ENCODE measurements at regions not wholly inside any gene's neighbourhood (a gene's known extent, or its start where the extent isn't known, plus 50 kb on each side); places are given as distances from the start of the nearest gene placed in this dataset.

DNA sequence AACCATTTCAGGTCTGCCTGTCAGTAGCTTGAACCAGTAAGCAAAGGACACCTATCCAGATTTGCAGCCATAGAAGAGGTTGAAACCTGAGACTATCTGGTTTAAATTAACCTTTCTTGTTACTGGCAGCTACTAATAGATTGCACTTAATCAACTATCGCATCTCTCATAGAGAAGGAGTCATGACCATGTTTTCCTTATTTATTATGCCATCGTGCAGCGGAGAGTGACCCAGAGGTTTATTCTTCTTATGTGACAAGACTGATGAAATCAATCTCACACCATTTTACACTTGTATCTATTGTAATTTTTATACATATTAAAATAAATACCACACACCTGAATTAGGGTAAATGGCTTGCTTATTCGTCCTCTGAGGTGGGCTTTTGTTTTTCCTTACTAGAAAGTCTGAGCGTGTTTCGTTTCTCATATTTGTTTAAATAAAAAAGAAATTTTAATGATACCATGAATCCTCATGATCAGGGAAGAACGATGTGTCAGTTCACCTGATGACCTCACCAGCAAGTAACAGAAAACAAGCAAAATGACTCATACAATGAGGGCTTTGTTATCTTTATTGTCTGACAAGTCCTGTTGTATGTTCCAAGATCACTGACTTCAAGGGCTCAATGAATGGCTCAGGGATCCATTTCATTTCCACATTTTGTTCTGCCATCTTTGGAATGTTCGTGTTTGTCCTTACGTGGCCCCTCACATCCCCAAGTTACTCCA, 379.5 kb upstream of the DPH6 start:
- H3K79me2 ChIP-seq (ENCODE audit: insufficient read depth, low read length), result no peaks in the 10 kb centered on the region
- H3K9ac ChIP-seq (ENCODE audit: insufficient read depth, low read depth, low read length), result no peak overlapping the region
- H3K36me3 ChIP-seq (replicated peaks in 1 of 2; ENCODE audit: control insufficient read depth in 1 of 2, insufficient read depth in 2 of 2, low read length in 2 of 2), result no peaks in the 10 kb centered on the region
- no peaks in the 10 kb centered on the region for H3K9me3 ChIP-seq (ENCODE audit: low read length)
- ATAC-seq, result no peak
- H3K4me2 ChIP-seq (ENCODE audit: low read depth, low read length), result no peak overlapping the region
- H3K27ac ChIP-seq (ENCODE audit: extremely low read length, insufficient read depth, low read length), result no peak overlapping the region
- H3K4me1 ChIP-seq (ENCODE audit: insufficient read depth, low read length), result no peaks in the 10 kb centered on the region
- WGBS (ENCODE audit: low lambda C conversion rate), result 29% methylated on average over 9 of the region's 9 CpGs
- in situ Hi-C loops (cut with HindIII; ENCODE audit: extremely low pct_ligation_motif_present, low pct_unique_long_range_greater_than_20kb), result no loop called here
- no peak overlapping the region for H2AFZ ChIP-seq (ENCODE audit: low read length)
- H4K20me1 ChIP-seq (ENCODE audit: insufficient read depth, low read length), result no peaks in the 10 kb centered on the region
- no peak overlapping the region for H3K4me3 ChIP-seq (replicated peaks in 1 of 3; ENCODE audit: insufficient read depth in 1 of 3, low read depth in 2 of 3, low read length in 3 of 3)
- POLR2A ChIA-PET, result no interaction called here
- TF ChIP-seq YY1 (IDR thresholded peaks at IDR 0.05; ENCODE audit: insufficient read depth, insufficient replicate concordance, low read depth, low read length) (no peak), ZNF788 (CRISPR knock-in tag; IDR thresholded peaks at IDR 0.05; ENCODE audit: borderline replicate concordance) (no peak), ZNF3 (CRISPR knock-in tag; IDR thresholded peaks at IDR 0.05) (no peak), ZNF569 (CRISPR knock-in tag; IDR thresholded peaks at IDR 0.05; ENCODE audit: borderline replicate concordance) (no peak), CENPX (CRISPR knock-in tag; IDR thresholded peaks at IDR 0.05) (no peak), WIZ (CRISPR knock-in tag; IDR thresholded peaks at IDR 0.05) (no peak), ZNF17 (CRISPR knock-in tag; IDR thresholded peaks at IDR 0.05) (no peak), ZNF761 (CRISPR knock-in tag; conservative IDR thresholded peaks at IDR 0.05) (no peak), TCF7 (IDR thresholded peaks at IDR 0.05; ENCODE audit: low read depth) (no peak), ZNF331 (CRISPR knock-in tag; IDR thresholded peaks at IDR 0.05) (no peak), ZNF614 (CRISPR knock-in tag; IDR thresholded peaks at IDR 0.05; ENCODE audit: borderline replicate concordance) (no peak), ZKSCAN8 (CRISPR knock-in tag; IDR thresholded peaks at IDR 0.05; ENCODE audit: borderline replicate concordance) (no peak), ZNF224 (CRISPR knock-in tag; IDR thresholded peaks at IDR 0.05) (no peak), ZNF124 (CRISPR knock-in tag; IDR thresholded peaks at IDR 0.05) (no peak), SCMH1 (CRISPR knock-in tag; IDR thresholded peaks at IDR 0.05; ENCODE audit: borderline replicate concordance) (no peak)
- intact Hi-C loops (cut with micrococcal nuclease; ENCODE audit: unreplicated experiment), result no loop called here
- no peaks in the 10 kb centered on the region for H3K27me3 ChIP-seq (ENCODE audit: control insufficient read depth in 1 of 2, insufficient read depth in 2 of 2, low read length in 2 of 2)
- FAIRE-seq, result no peak
- BruUV-seq (replicated peaks), result no TSS peak
- CTCF ChIA-PET (ENCODE audit: low intra/inter-chr PET ratio, low total read pairs), result no interaction called here
- no peak for DNase-seq (ENCODE audit: low spot score)

Data from HepG2 (cell line).